ENCODE measurements at regions not wholly inside any gene's neighbourhood (a gene's known extent, or its start where the extent isn't known, plus 50 kb on each side); places are given as distances from the start of the nearest gene placed in this dataset.

- TF ChIP-seq PKNOX1 (IDR thresholded peaks at IDR 0.05): no peak
- TF ChIP-seq FOXM1 (IDR thresholded peaks at IDR 0.05; ENCODE audit: borderline replicate concordance): no peak
- no peak for TF ChIP-seq SP1 (IDR thresholded peaks at IDR 0.05)
- TF ChIP-seq ARNT (IDR thresholded peaks at IDR 0.05): no peak
- TF ChIP-seq SUZ12 (IDR thresholded peaks at IDR 0.05): no peak
- no peak for TF ChIP-seq TARDBP (IDR thresholded peaks at IDR 0.05)
- TF ChIP-seq HDGF (IDR thresholded peaks at IDR 0.05; ENCODE audit: borderline replicate concordance): no peak
- TF ChIP-seq CTBP1 (IDR thresholded peaks at IDR 0.05; ENCODE audit: borderline replicate concordance): no peak
- no peak for TF ChIP-seq ELF4 (IDR thresholded peaks at IDR 0.05)
- no peak for TF ChIP-seq BHLHE40 (IDR thresholded peaks at IDR 0.05; ENCODE audit: borderline replicate concordance)
- no peak for TF ChIP-seq FOXK2 (IDR thresholded peaks at IDR 0.05)
Measured at GRCh38 chr11:97419729-97420128, 1029.9 kb downstream of the JRKL start.
